ENCODE measurements at regions not wholly inside any gene's neighbourhood (a gene's known extent, or its start where the extent isn't known, plus 50 kb on each side); places are given as distances from the start of the nearest gene placed in this dataset.

GRCh38 chr12:66851134-66851533 lies 172.3 kb upstream of the GRIP1 start (continued):
- TF ChIP-seq ZNF462 (CRISPR knock-in tag; IDR thresholded peaks at IDR 0.05) (no peak), CTCF (conservative IDR thresholded peaks at IDR 0.05; ENCODE audit: low read depth in 2 of 2) (no peak), JUNB (IDR thresholded peaks at IDR 0.05; ENCODE audit: unreplicated experiment) (no peak)

- Histone ChIP-seq H3K9me2 (ENCODE audit: insufficient read depth) (no peaks in the 10 kb centered on the region), H3K79me2 (replicated peaks; ENCODE audit: insufficient read depth) (no peaks in the 10 kb centered on the region; the same call in 1 of the 2 replicates), H3K36me3 (ENCODE audit: insufficient read depth) (no peaks in the 10 kb centered on the region), H2AFZ (no peak overlapping the region), H3K4me2 (no peak overlapping the region), H3K4me1 (ENCODE audit: insufficient read depth) (no peaks in the 10 kb centered on the region), H3K4me3 (no peak overlapping the region), H3K27me3 (ENCODE audit: insufficient read depth) (no peaks in the 10 kb centered on the region), H3F3A (replicated peaks; ENCODE audit: low read depth) (no peaks in the 10 kb centered on the region), H4K20me1 (replicated peaks; ENCODE audit: insufficient read depth) (peaks cover 4% of the 10 kb centered on the region; the same call in 1 of the 2 replicates), H3K27ac (ENCODE audit: low read depth) (no peak overlapping the region)
- Mint-ChIP-seq H3K4me1 (no peaks in the 10 kb centered on the region), H3K4me3 (no peak overlapping the region), H3K9me3 (no peaks in the 10 kb centered on the region), H3K36me3 (ENCODE audit: low read depth) (no peaks in the 10 kb centered on the region), H3K27me3 (ENCODE audit: insufficient read depth, low read depth, poor library complexity) (no peaks in the 10 kb centered on the region), H3K27ac (no peak overlapping the region)
- TF ChIP-seq CREB1 (CRISPR knock-in tag; IDR thresholded peaks at IDR 0.05; ENCODE audit: low read depth): no peak
- no peak for TF ChIP-seq CTCF (conservative IDR thresholded peaks at IDR 0.05; ENCODE audit: low read depth in 2 of 2)
- no peak for TF ChIP-seq EZH2 (IDR thresholded peaks at IDR 0.05; ENCODE audit: low read depth, unreplicated experiment)
- no peak for TF ChIP-seq ZNF331 (CRISPR knock-in tag; IDR thresholded peaks at IDR 0.05; ENCODE audit: low read depth)
- ATAC-seq (no peak), DNase-seq (ENCODE audit: low spot score) (no peak)
Observed at GRCh38 chr12:66852091-66852490, 173.2 kb upstream of the GRIP1 start.
